HG02884 (cell line): ENCODE measurements at regions not wholly inside any gene's neighbourhood (a gene's known extent, or its start where the extent isn't known, plus 50 kb on each side); places are given as distances from the start of the nearest gene placed in this dataset.

Experiments
- ATAC-seq: cut with Tn5 transposase; IDR thresholded peaks from one replicate; pipeline ENCODE4 v1.9.1; 2021; ENCODE audit warnings: mild to moderate bottlenecking, moderate library complexity; ENCODE audit not compliant: unreplicated experiment

GRCh38 chr9:86798966-86799365 is 148.3 kb downstream of the GAS1 start:
- ATAC-seq = no peak

GRCh38 chr9:86796666-86797065 is 150.6 kb downstream of the GAS1 start:
- ATAC-seq = no peak

- no peak for ATAC-seq
These were observed 151.3 kb downstream of the GAS1 start for GRCh38 chr9:86795823-86796553.

GRCh38 chr9:86795047-86795442 is 152.3 kb downstream of the GAS1 start:
- ATAC-seq = no peak

- no peak for ATAC-seq
These were observed 152.8 kb downstream of the GAS1 start for GRCh38 chr9:86794391-86795046.

GRCh38 chr9:86792136-86792535 is 155.2 kb downstream of the GAS1 start:
- no peak for ATAC-seq

- no peak for ATAC-seq
These were observed 156.5 kb downstream of the GAS1 start for GRCh38 chr9:86790805-86791204.

GRCh38 chr9:86788456-86788855 is 158.8 kb downstream of the GAS1 start:
- ATAC-seq = no peak

- ATAC-seq = no peak
These were observed 163.4 kb downstream of the GAS1 start for GRCh38 chr9:86783884-86784283.

- no peak for ATAC-seq
These were observed 164.5 kb downstream of the GAS1 start for GRCh38 chr9:86782831-86783230.

GRCh38 chr9:86778761-86779160 is 168.5 kb downstream of the GAS1 start:
- ATAC-seq = no peak

GRCh38 chr9:86775718-86776117 is 171.6 kb downstream of the GAS1 start:
- ATAC-seq = no peak

- ATAC-seq = no peak
These were observed 173.2 kb downstream of the GAS1 start for GRCh38 chr9:86774116-86774515.

GRCh38 chr9:86773422-86773945 is 173.8 kb downstream of the GAS1 start:
- no peak for ATAC-seq

- no peak for ATAC-seq
These were observed 174.7 kb downstream of the GAS1 start for GRCh38 chr9:86772635-86772993.

GRCh38 chr9:86771941-86772634 is 175.2 kb downstream of the GAS1 start:
- ATAC-seq = no peak

- no peak for ATAC-seq
These were observed 175.9 kb downstream of the GAS1 start for GRCh38 chr9:86771420-86771819.

GRCh38 chr9:86768709-86769108 is 178.6 kb downstream of the GAS1 start:
- ATAC-seq = no peak

- no peak for ATAC-seq
These were observed 179.3 kb downstream of the GAS1 start for GRCh38 chr9:86768020-86768419.

- ATAC-seq = no peak
These were observed 179.9 kb downstream of the GAS1 start for GRCh38 chr9:86767373-86767772.

- ATAC-seq = no peak
These were observed 180.4 kb downstream of the GAS1 start for GRCh38 chr9:86766912-86767311.

- ATAC-seq = no peak
These were observed 180.8 kb downstream of the GAS1 start for GRCh38 chr9:86766511-86766910.
